Muscle of leg (tissue), 3 donors: ENCODE measurements at regions not wholly inside any gene's neighbourhood (a gene's known extent, or its start where the extent isn't known, plus 50 kb on each side); places are given as distances from the start of the nearest gene placed in this dataset.
"Not testable (repeated sequence)": the region's sequence is repeated elsewhere in the genome, so short reads cannot be mapped to it uniquely, and the experiment has no call there.

Experiments used
- DNase-seq: peaks from one replicate; pipeline ENCODE4 v3.0.0; 2013
- H3K27ac ChIP-seq: one replicate; pipeline ENCODE4 v1.5.1; 2013; ENCODE audit warnings: mild to moderate bottlenecking, low read length, control low read depth
- H3K27me3 ChIP-seq: one replicate; pipeline ENCODE4 v1.6.1; 2013; ENCODE audit warnings: low read length; ENCODE audit not compliant: control insufficient read depth, insufficient read depth
- H3K36me3 ChIP-seq: one replicate; pipeline ENCODE4 v1.6.1; 2013; ENCODE audit warnings: low read length; ENCODE audit not compliant: control insufficient read depth, insufficient read depth
- H3K4me1 ChIP-seq: one replicate; pipeline ENCODE4 v1.6.1; 2013; ENCODE audit warnings: low read length; ENCODE audit not compliant: control insufficient read depth, insufficient read depth
- H3K4me3 ChIP-seq: one replicate; pipeline ENCODE4 v1.5.1; 2013; ENCODE audit warnings: low read length, control low read depth
- H3K9me3 ChIP-seq: replicated peaks from 2 replicates; pipeline ENCODE4 v1.6.1; 2013; ENCODE audit warnings: low read depth, low read length; ENCODE audit not compliant: control insufficient read depth
- WGBS: methylation state at CpG from one replicate; pipeline ENCODE4 v1.1.5; 2013; ENCODE audit warnings: missing lambda C conversion rate; ENCODE audit not compliant: insufficient coverage; 5-methylcytosine and 5-hydroxymethylcytosine counted together

DNA sequence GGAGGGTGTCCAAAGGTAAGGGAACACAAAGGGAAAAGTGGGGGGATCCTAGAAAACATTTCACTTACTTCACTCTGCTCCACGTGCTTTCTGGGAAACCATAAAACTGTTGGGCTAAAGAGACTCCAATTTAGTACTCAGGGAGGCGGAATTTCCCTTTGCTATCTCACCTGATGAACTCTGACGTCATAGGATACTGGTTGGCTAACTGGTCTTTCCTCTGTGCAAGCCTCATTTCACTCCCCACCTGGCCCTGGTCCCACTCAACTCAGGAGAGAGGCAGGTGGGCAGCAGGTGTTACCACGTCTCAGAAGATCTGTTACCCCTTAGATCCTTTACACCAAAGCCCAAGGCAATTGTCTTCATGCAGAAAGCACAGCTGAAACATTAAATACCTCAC is 51.8 kb upstream of the PMAIP1 start:
- no peak overlapping the region for H3K4me3 ChIP-seq
- no peaks in the 10 kb centered on the region for H3K36me3 ChIP-seq
- H3K9me3 ChIP-seq = no peaks in the 10 kb centered on the region
- no peaks in the 10 kb centered on the region for H3K4me1 ChIP-seq
- no peaks in the 10 kb centered on the region for H3K27me3 ChIP-seq
- no peak for DNase-seq
- WGBS = 47% methylated on average over 3 of the region's 4 CpGs
- H3K27ac ChIP-seq = no peak overlapping the region

DNA sequence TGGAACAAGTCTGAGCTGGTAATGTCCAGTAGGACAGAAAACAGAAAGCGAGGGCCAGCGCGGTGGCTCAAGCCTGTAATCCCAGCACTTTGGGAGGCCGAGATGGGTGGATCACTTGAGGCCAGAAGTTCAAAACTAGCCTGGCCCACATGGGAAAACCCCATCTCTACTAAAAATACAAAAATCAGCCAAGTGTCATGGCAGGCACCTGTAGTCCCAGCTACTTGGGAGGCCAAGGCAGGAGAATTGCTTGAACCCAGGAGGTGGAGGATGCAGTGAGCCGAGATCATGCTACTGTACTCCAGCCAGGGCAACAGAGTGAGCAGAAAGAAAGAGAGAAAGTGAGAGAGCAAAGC is 52.3 kb upstream of the PMAIP1 start:
- not testable (repeated sequence) for H3K9me3 ChIP-seq, H3K4me1 ChIP-seq, H3K4me3 ChIP-seq, H3K27ac ChIP-seq, H3K27me3 ChIP-seq, H3K36me3 ChIP-seq
- WGBS = 29% methylated on average over 5 of the region's 5 CpGs
- peak; percentile 11 for DNase-seq

DNA sequence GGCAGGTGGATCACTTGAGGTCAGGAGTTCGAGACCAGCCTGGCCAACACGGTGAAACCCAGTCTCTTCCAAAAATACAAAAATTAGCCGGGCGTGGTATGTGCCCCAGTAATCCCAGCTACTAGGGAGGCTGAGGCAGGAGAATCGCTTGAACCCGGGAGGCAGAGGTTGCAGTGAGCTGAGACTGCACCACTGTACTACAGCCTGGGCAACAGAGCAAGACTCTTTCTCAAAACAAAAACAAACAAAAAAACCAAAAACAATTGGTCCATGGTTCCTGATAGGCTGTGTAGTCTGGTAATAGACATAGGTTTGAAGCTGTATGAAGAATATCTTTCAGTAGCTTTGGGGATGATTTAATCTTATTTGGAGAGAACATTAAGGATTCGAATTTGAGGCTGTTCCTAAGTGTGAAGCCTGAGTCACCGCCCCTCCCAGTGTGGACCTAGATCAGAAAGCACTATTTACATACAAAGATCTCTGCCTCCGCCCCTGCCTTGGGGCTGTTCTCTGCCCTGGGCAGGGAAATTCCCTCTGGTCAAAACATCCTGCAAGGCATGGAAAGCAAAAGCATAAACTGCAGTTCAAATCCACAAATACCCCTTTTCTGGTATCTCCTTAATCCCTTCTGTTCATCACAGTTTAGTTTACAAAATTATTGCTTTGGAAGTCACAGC is 52.8 kb upstream of the PMAIP1 start:
- Histone ChIP-seq H3K36me3 (no peaks in the 10 kb centered on the region), H3K9me3 (no peaks in the 10 kb centered on the region), H3K27me3 (no peaks in the 10 kb centered on the region), H3K4me1 (no peaks in the 10 kb centered on the region), H3K4me3 (no peak overlapping the region), H3K27ac (no peak overlapping the region)
- WGBS = 76% methylated on average over 4 of the region's 9 CpGs
- peak; percentile 22 for DNase-seq

DNA sequence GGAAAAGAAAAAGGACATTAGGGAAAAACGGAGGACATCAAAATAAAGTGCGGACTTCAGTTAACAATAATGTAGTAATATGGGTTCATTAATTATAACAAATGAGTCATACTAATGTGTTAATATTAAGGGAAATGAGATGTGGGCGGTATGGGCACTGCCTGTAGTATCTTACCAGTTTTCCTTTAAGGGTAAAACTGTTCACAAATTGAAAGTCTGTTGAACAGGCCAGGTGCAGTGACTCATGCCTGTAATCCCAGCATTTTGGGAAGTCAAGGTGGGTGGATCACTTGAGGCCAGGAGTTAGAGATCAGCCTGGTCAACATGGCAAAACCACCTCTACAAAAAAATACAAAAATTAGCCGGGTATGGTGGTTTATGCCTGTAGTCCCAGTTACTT is 56.8 kb upstream of the PMAIP1 start:
- Histone ChIP-seq H3K36me3 (no peaks in the 10 kb centered on the region), H3K9me3 (no peaks in the 10 kb centered on the region), H3K27ac (no peak overlapping the region), H3K27me3 (no peaks in the 10 kb centered on the region), H3K4me1 (no peaks in the 10 kb centered on the region), H3K4me3 (no peak overlapping the region)
- WGBS = no CpG with 5 or more reads among the region's 4 CpGs
- no peak for DNase-seq

DNA sequence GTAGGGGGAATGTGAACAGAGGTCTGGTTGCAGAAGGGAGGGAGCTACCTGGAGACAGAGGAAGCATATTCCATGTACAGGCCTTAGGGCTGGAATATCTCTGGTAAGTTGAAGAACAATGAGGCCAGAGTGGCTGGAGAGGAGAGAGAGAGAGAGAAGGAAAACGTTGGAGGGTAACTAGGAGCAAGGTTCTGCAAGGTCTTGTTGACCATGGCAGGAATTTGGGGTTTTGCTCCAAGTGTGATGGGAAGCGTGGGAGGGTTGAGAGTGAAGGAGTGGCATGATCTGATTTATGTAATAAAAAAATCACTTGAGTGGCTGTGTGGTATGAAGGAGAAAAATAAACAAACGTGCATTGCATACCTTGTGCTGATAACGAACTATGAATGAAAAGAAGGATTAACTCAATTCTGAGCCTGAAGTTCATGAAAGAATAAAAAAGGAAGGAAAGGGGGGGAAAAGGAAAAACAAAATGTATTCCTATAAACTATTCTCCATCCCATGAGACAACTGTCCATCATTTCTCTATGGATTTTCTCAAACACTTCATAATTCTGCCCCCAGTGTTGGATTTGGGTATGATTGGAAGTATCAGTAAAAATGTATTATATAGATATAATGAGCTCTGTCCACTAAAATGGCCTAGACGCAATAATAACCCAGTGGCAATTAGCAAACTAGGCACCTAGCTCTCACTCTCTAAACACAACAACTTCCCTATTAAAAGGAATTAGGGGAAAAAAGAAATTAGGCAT is 59.7 kb upstream of the PMAIP1 start:
- Histone ChIP-seq H3K36me3 (no peaks in the 10 kb centered on the region), H3K27me3 (no peaks in the 10 kb centered on the region), H3K4me1 (no peaks in the 10 kb centered on the region), H3K9me3 (no peaks in the 10 kb centered on the region), H3K27ac (no peak overlapping the region), H3K4me3 (no peak overlapping the region)
- 61% methylated on average over 2 of the region's 5 CpGs for WGBS
- DNase-seq = no peak

DNA sequence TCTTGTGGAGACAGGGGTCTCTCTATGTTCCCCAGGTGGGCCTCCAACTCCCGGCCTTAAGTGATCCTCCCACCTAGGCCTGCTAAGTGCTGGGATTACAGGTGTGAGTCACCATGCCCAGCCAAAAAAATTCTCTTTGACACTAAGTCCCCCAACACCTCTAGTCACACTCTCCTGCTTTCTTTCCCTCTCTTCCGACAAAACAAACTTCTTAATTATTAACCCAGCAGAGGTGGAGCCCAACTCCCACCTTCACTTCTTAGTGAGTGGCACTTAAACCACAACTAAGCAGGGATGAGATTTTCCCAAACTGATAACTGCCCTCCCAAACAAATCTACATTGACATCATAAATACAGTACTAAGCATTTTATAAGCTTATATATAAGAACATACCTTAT is 60.5 kb upstream of the PMAIP1 start:
- Histone ChIP-seq H3K36me3 (no peaks in the 10 kb centered on the region), H3K27ac (no peak overlapping the region), H3K9me3 (no peaks in the 10 kb centered on the region), H3K4me3 (no peak overlapping the region), H3K27me3 (peaks cover 3% of the 10 kb centered on the region), H3K4me1 (no peaks in the 10 kb centered on the region)
- DNase-seq = no peak
- 78% methylated on average over 1 of the region's 2 CpGs for WGBS

DNA sequence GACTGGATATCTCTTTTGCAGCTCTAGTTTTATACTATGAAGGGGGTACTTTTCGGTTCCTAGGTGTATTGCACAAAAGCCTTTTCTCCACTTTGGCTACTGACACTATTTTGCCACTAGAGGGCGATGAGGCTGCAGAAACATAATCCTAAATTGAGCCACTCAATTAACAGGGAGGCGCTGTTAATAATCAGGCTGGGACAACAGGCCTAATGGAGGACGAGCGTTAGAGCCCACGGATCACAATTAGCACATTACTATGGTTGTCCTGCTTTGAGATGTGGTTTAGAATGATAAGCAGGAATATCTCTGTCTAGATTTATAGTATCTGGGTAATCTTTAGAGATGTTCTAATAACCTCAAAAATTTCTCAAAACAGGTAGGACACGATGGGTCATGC is 62.2 kb upstream of the PMAIP1 start:
- Histone ChIP-seq H3K9me3 (no peaks in the 10 kb centered on the region), H3K4me3 (no peak overlapping the region), H3K4me1 (no peaks in the 10 kb centered on the region), H3K27me3 (peaks cover 3% of the 10 kb centered on the region), H3K36me3 (no peaks in the 10 kb centered on the region), H3K27ac (no peak overlapping the region)
- no CpG with 5 or more reads among the region's 7 CpGs for WGBS
- DNase-seq = peak; percentile 55

DNA sequence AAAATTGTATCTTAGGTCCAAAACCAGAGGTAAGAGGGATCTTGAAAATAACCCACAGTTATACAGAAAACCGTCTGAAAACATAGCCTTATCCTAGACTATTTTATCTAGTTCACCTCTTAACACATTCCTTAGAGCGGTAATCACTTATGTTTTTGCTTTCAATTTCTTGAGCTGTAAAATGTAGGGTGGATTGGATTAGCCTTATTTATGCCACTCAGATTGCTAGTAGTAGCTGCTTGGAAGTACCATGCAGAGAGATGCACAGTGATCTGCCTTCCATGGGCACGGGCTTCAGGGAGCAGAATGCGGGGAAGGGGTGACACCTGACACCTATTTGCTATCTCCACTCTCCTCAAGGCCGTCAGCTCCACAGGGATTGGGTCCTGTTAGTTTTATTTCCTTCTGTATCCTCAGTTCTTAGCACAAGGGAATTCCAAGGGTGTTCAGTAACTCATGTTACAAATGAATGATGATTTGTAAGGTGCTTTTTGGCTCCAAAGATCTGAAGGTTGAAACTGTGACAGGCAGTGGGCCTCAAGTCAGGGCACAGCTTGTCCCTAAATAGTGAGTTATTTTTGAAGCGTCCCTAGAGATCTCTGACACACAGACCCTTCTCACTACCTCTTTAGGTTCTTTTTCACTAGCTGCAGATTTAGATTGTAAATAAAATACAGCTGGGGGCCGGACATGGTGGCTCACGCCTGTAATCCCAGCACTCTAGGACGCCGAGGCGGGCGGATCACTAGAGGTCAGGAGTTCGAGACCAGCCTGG is 64.0 kb upstream of the PMAIP1 start:
- Histone ChIP-seq H3K4me3 (no peak overlapping the region), H3K4me1 (no peaks in the 10 kb centered on the region), H3K27me3 (peaks cover 3% of the 10 kb centered on the region), H3K9me3 (no peaks in the 10 kb centered on the region), H3K36me3 (no peaks in the 10 kb centered on the region), H3K27ac (no peak overlapping the region)
- no peak for DNase-seq
- WGBS = 74% methylated on average over 4 of the region's 13 CpGs

DNA sequence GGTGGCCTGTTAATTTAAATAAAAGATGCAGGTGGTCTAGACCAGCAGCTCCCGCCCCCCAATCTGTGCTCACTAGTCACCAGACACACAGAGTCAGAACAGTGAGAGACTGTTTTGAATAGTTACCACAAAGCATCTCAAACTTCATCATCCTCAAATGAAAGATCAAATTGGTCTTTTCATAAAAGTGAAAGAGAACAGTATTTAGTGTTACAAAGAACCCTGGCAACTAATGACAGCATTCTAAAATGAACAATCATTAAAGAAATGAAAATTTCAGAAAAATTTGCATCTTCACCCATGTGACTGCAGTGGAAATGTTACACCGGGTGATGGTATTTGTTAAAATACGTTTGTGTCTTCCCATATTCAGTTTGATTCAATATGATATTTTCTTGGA is 65.5 kb upstream of the PMAIP1 start:
- Histone ChIP-seq H3K9me3 (no peaks in the 10 kb centered on the region), H3K27ac (no peak overlapping the region), H3K4me1 (no peaks in the 10 kb centered on the region), H3K4me3 (no peak overlapping the region), H3K36me3 (no peaks in the 10 kb centered on the region), H3K27me3 (peaks cover 3% of the 10 kb centered on the region)
- no peak for DNase-seq
- WGBS = no CpG with 5 or more reads among the region's 3 CpGs

DNA sequence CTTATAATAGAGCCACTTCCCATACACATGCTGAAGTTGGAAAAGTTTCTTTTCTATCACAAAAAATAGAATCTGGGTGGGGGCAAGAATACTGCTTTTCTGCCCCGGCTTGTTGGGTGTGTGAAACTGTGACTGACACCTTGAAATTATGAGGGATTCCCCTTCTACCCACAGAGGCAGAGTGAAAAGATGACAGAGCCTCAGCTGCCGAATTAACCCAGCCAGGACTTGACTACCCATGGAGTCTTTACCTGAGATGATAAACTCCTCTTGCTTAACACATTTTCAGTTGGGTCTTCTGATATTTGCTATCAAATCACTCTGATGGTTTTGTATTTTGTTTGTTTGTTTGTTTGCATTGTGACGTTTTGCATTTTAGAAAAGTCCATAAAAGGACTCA is 66.0 kb upstream of the PMAIP1 start:
- DNase-seq = no peak
- Histone ChIP-seq H3K4me3 (no peak overlapping the region), H3K36me3 (no peaks in the 10 kb centered on the region), H3K4me1 (no peaks in the 10 kb centered on the region), H3K27me3 (peaks cover 3% of the 10 kb centered on the region), H3K9me3 (no peaks in the 10 kb centered on the region), H3K27ac (no peak overlapping the region)
- WGBS = no CpG with 5 or more reads among the region's 3 CpGs
